DOHH2 (cell line): ENCODE measurements at regions not wholly inside any gene's neighbourhood (a gene's known extent, or its start where the extent isn't known, plus 50 kb on each side); places are given as distances from the start of the nearest gene placed in this dataset.

Experiments
- H3F3A ChIP-seq: fragments of 200-600 bp; sonication (generic), shearing (Covaris generic); 2 replicates; pipeline ENCODE4 v1.6.0; 2016; ENCODE audit warnings: antibody characterized with exemption, mild to moderate bottlenecking; ENCODE audit not compliant: control insufficient read depth, insufficient read depth
- H3K27ac ChIP-seq: fragments of 200-600 bp; sonication (generic); 2 replicates; pipeline ENCODE4 v1.5.1; 2014; ENCODE audit warnings: low read depth, mild to moderate bottlenecking, low read length, moderate library complexity
- H3K27me3 ChIP-seq: fragments of 200-600 bp; sonication (generic); 2 replicates; pipeline ENCODE4 v1.6.1; 2014; ENCODE audit warnings: mild to moderate bottlenecking, low read length, mixed read lengths; ENCODE audit not compliant: control insufficient read depth
- H3K36me3 ChIP-seq: fragments of 200-600 bp; sonication (generic); 2 replicates; pipeline ENCODE4 v1.6.1; 2014; ENCODE audit warnings: mild to moderate bottlenecking, low read length, moderate library complexity, mixed read lengths; ENCODE audit not compliant: control insufficient read depth
- H3K4me1 ChIP-seq: fragments of 200-600 bp; sonication (generic); 2 replicates; pipeline ENCODE4 v1.6.1; 2014; ENCODE audit warnings: mild to moderate bottlenecking, low read length, mixed read lengths; ENCODE audit not compliant: control insufficient read depth
- H3K4me2 ChIP-seq: fragments of 200-600 bp; sonication (generic); 2 replicates; pipeline ENCODE4 v1.6.0; 2014; ENCODE audit warnings: mild to moderate bottlenecking, low read length, moderate library complexity
- H3K4me3 ChIP-seq: fragments of 200-600 bp; sonication (generic); 2 replicates; pipeline ENCODE4 v1.5.1; 2014; ENCODE audit warnings: mild to moderate bottlenecking, low read length, mixed read lengths
- H3K79me2 ChIP-seq: fragments of 200-600 bp; sonication (generic); 2 replicates; pipeline ENCODE4 v1.6.1; 2014; ENCODE audit warnings: mild to moderate bottlenecking, low read length, mixed read lengths; ENCODE audit not compliant: control insufficient read depth
- H3K9me2 ChIP-seq: fragments of 200-600 bp; sonication (generic); replicated peaks from 2 replicates; pipeline ENCODE4 v1.6.1; 2014; ENCODE audit warnings: mild to moderate bottlenecking, low read length, mixed read lengths; ENCODE audit not compliant: control insufficient read depth
- H3K9me3 ChIP-seq: fragments of 200-600 bp; sonication (generic); 2 replicates; pipeline ENCODE4 v1.6.1; 2014; ENCODE audit warnings: antibody characterized with exemption, low read length, mixed read lengths; ENCODE audit not compliant: control insufficient read depth, insufficient read depth
- H4K20me1 ChIP-seq: fragments of 200-600 bp; sonication (generic); 2 replicates; pipeline ENCODE4 v1.6.0; 2014; ENCODE audit warnings: low read depth, mild to moderate bottlenecking, antibody characterized with exemption, low read length, moderate library complexity; ENCODE audit not compliant: control insufficient read depth, insufficient read depth
- CTCF ChIP-seq: fragments of 200-600 bp; sonication (generic); IDR thresholded peaks from one replicate; pipeline ENCODE4 v1.5.1; 2014; ENCODE audit warnings: antibody characterized with exemption, mild to moderate bottlenecking, low read depth, low read length; ENCODE audit not compliant: poor library complexity, severe bottlenecking
- EZH2phosphoT487 ChIP-seq: fragments of 200-600 bp; sonication (generic); IDR thresholded peaks from 2 replicates; pipeline ENCODE4 v1.6.1; 2017; ENCODE audit warnings: borderline replicate concordance, mild to moderate bottlenecking, antibody characterized with exemption, low read length, moderate library complexity, mixed read lengths

GRCh38 chr13:34412817-34413375 is 529.2 kb upstream of the NBEA start:
- H3K79me2 ChIP-seq: no peaks in the 10 kb centered on the region
- TF ChIP-seq EZH2phosphoT487: no peak
- TF ChIP-seq CTCF: no peak
- H3K9me2 ChIP-seq: no peaks in the 10 kb centered on the region
- no peaks in the 10 kb centered on the region for H3K9me3 ChIP-seq
- H3K27me3 ChIP-seq: no peaks in the 10 kb centered on the region
- no peak overlapping the region for H3K4me3 ChIP-seq
- H3K36me3 ChIP-seq: no peaks in the 10 kb centered on the region
- no peaks in the 10 kb centered on the region for H4K20me1 ChIP-seq
- H3K4me1 ChIP-seq: no peaks in the 10 kb centered on the region
- H3K4me2 ChIP-seq: no peak overlapping the region
- H3K27ac ChIP-seq: no peak overlapping the region
- H3F3A ChIP-seq: no peaks in the 10 kb centered on the region

GRCh38 chr13:34413538-34414210 is 528.4 kb upstream of the NBEA start:
- Histone ChIP-seq H3K36me3 (no peaks in the 10 kb centered on the region), H3K4me1 (no peaks in the 10 kb centered on the region), H4K20me1 (no peaks in the 10 kb centered on the region), H3K9me2 (no peaks in the 10 kb centered on the region), H3K27ac (no peak overlapping the region), H3K79me2 (no peaks in the 10 kb centered on the region), H3K4me2 (no peak overlapping the region), H3K27me3 (no peaks in the 10 kb centered on the region), H3K4me3 (no peak overlapping the region), H3K9me3 (no peaks in the 10 kb centered on the region), H3F3A (no peaks in the 10 kb centered on the region)
- TF ChIP-seq CTCF: no peak
- TF ChIP-seq EZH2phosphoT487: no peak

GRCh38 chr13:34414616-34415015 is 527.5 kb upstream of the NBEA start:
- no peaks in the 10 kb centered on the region for H4K20me1 ChIP-seq
- TF ChIP-seq EZH2phosphoT487: no peak
- TF ChIP-seq CTCF: no peak
- H3K9me2 ChIP-seq: no peaks in the 10 kb centered on the region
- H3K27me3 ChIP-seq: no peaks in the 10 kb centered on the region
- H3F3A ChIP-seq: no peaks in the 10 kb centered on the region
- no peaks in the 10 kb centered on the region for H3K4me1 ChIP-seq
- no peak overlapping the region for H3K27ac ChIP-seq
- no peak overlapping the region for H3K4me3 ChIP-seq
- no peaks in the 10 kb centered on the region for H3K79me2 ChIP-seq
- no peaks in the 10 kb centered on the region for H3K36me3 ChIP-seq
- H3K4me2 ChIP-seq: no peak overlapping the region
- H3K9me3 ChIP-seq: no peaks in the 10 kb centered on the region
